Limb (tissue), 2 donors: ENCODE measurements at regions not wholly inside any gene's neighbourhood (a gene's known extent, or its start where the extent isn't known, plus 50 kb on each side); places are given as distances from the start of the nearest gene placed in this dataset.

Experiments
- DNase-seq, 2 donors: peaks; one replicate each; pipeline ENCODE4 v3.0.0-alpha.2; 2016; ENCODE audit errors: extremely low spot score in 2 of 2

- peak in 1 of 2 donors; percentile 14 for DNase-seq
Observed at GRCh38 chr15:100703032-100703578, 100.7 kb downstream of the ASB7 start.

GRCh38 chr15:100703671-100704070 lies 101.3 kb downstream of the ASB7 start:
- DNase-seq, result peak in 1 of 2 donors; percentile 6

- peak in 1 of 2 donors; percentile 2 for DNase-seq
Observed at GRCh38 chr15:100704281-100705055, 102.1 kb downstream of the ASB7 start.

GRCh38 chr15:100705065-100705464 lies 102.7 kb downstream of the ASB7 start:
- peak in 1 of 2 donors; percentile 9 for DNase-seq

GRCh38 chr15:100705841-100706240 lies 103.5 kb downstream of the ASB7 start:
- DNase-seq, result peak in 1 of 2 donors; percentile 4

GRCh38 chr15:100707229-100707628 lies 104.8 kb downstream of the ASB7 start:
- peak in 1 of 2 donors; percentile 2 for DNase-seq

- peak in 1 of 2 donors; percentile 11 for DNase-seq
Observed at GRCh38 chr15:100708916-100709315, 106.5 kb downstream of the ASB7 start.

- peak in 1 of 2 donors; percentile 65 for DNase-seq
Observed at GRCh38 chr15:100710222-100710621, 107.8 kb downstream of the ASB7 start.

- no peak for DNase-seq
Observed at GRCh38 chr15:100710744-100711515, 108.5 kb downstream of the ASB7 start.

GRCh38 chr15:100711516-100712021 lies 109.2 kb downstream of the ASB7 start:
- peak in 1 of 2 donors; percentile 36 for DNase-seq

GRCh38 chr15:100712226-100712625 lies 109.8 kb downstream of the ASB7 start:
- peak in 1 of 2 donors; percentile 7 for DNase-seq

GRCh38 chr15:100713163-100713867 lies 110.9 kb downstream of the ASB7 start:
- DNase-seq, result no peak

GRCh38 chr15:100714034-100714748 lies 111.8 kb downstream of the ASB7 start:
- no peak for DNase-seq

GRCh38 chr15:100714749-100715342 lies 112.5 kb downstream of the ASB7 start:
- DNase-seq, result no peak

- no peak for DNase-seq
Observed at GRCh38 chr15:100715571-100716455, 113.4 kb downstream of the ASB7 start.

GRCh38 chr15:100716456-100717085 lies 114.2 kb downstream of the ASB7 start:
- DNase-seq, result no peak

GRCh38 chr15:100717596-100717995 lies 115.2 kb downstream of the ASB7 start:
- DNase-seq, result no peak

- no peak for DNase-seq
Observed at GRCh38 chr15:100718075-100718980, 115.9 kb downstream of the ASB7 start.
